ENCODE measurements at regions not wholly inside any gene's neighbourhood (a gene's known extent, or its start where the extent isn't known, plus 50 kb on each side); places are given as distances from the start of the nearest gene placed in this dataset.
"Not testable (repeated sequence)": the region's sequence is repeated elsewhere in the genome, so short reads cannot be mapped to it uniquely, and the experiment has no call there.

- H3K36me3 ChIP-seq (ENCODE audit: control insufficient read depth in 2 of 2, extremely low read depth in 1 of 2, insufficient read depth in 2 of 2, low read length in 2 of 2); H3K27me3 ChIP-seq (ENCODE audit: control insufficient read depth in 2 of 2, insufficient read depth in 2 of 2, low read length in 2 of 2); BruUV-seq (replicated peaks); H4K20me1 ChIP-seq (replicated peaks; ENCODE audit: control insufficient read depth, extremely low read depth, insufficient read depth, low read length); H3K79me2 ChIP-seq (ENCODE audit: control insufficient read depth, insufficient read depth, low read length); H3K9me3 ChIP-seq (replicated peaks; ENCODE audit: control insufficient read depth, insufficient read depth, low read length); H3K27ac ChIP-seq (ENCODE audit: insufficient read depth, low read depth, low read length); H2AFZ ChIP-seq (ENCODE audit: low read depth, low read length); dilution Hi-C loops (cut with MboI; ENCODE audit: extremely low pct_ligation_motif_present, low sequenced_read_pairs); POLR2A ChIA-PET; FAIRE-seq; DNase-seq (ENCODE audit: low read depth, low spot score); H3K4me3 ChIP-seq (replicated peaks in 1 of 3; ENCODE audit: insufficient read depth in 1 of 3, low read depth in 1 of 3, low read length in 3 of 3); H3K9me1 ChIP-seq (replicated peaks; ENCODE audit: control insufficient read depth, extremely low read depth, insufficient read depth, low read length); H3K9ac ChIP-seq (replicated peaks; ENCODE audit: extremely low read depth, insufficient read depth, low read length); H3K4me2 ChIP-seq (ENCODE audit: insufficient read depth, low read length): not testable (repeated sequence)
- CTCF ChIA-PET: interaction anchor here (1.1 to 1.6 kb wide), 2 partner anchors 13 to 41 kb away, joined by 3 to 11 read pairs; no protein-coding TSS in a partner anchor
- H3K4me1 ChIP-seq (ENCODE audit: control insufficient read depth, extremely low read depth, insufficient read depth, low read length): peaks cover 24% of the 10 kb centered on the region
- intact Hi-C loops (cut with micrococcal nuclease): loop anchor here (5.0 kb wide), 1 partner anchor 198 kb away; no protein-coding TSS in a partner anchor
Observed at GRCh38 chr21:33965662-33966061, 50.1 kb upstream of the ATP5PO start.
